ENCODE measurements at regions not wholly inside any gene's neighbourhood (a gene's known extent, or its start where the extent isn't known, plus 50 kb on each side); places are given as distances from the start of the nearest gene placed in this dataset.

DNA sequence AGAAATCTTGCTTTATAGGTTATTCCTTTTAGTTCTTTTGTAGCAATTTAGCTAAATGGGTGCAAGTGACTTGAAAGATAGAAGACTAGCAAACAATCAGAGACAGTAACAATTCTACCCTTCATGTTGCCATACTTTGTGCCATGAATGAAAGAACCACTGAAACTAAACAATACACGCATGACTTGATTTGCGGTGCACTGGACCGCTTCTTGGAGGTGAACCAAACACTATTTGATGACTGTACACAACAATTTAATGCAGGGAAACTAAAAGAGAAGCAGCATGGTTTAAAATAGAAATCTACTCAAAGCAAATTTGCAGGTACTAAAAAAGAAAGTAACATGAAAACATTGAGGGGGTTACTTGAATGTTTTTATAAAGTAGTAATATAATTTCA is 331.0 kb upstream of the RARB start:
- Histone ChIP-seq H3K27me3 (ENCODE audit: insufficient read depth, low read length) (no peaks in the 10 kb centered on the region), H2AFZ (ENCODE audit: low read length) (no peak overlapping the region), H3K9me3 (ENCODE audit: low read depth, low read length) (no peaks in the 10 kb centered on the region)

DNA sequence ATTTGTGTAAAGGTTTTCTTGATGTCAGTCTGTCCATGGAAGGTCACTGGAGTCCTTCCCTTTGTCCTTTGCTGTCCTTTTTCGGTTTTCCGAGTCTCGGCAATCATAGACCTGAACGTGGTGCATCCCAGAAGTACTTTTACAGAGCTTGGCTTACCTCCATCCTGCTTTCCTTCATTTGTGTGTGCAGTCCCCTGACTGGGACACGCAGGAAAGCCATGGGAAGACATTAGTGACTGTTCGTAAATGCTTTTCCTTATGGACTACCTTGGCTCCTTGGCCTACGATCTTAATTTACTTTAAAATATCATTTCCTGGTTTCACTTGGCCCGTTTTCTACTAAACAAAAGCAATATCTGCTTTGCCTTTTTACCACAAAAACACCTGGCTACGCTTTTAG is 328.4 kb upstream of the RARB start:
- H3K4me2 ChIP-seq (ENCODE audit: insufficient read depth, low read length), result no peak overlapping the region

More for the DNA sequence above, 331.0 kb upstream of the RARB start:
- no peak for DNase-seq (ENCODE audit: insufficient read length, low spot score, missing footprints)
- Histone ChIP-seq H4K20me1 (ENCODE audit: insufficient read depth, low read length) (no peaks in the 10 kb centered on the region), H3K4me1 (ENCODE audit: insufficient read depth, low read length) (no peaks in the 10 kb centered on the region), H3K27ac (ENCODE audit: low read depth, low read length) (no peak overlapping the region), H3K36me3 (ENCODE audit: insufficient read depth, low read length) (no peaks in the 10 kb centered on the region), H3K4me2 (ENCODE audit: insufficient read depth, low read length) (no peak overlapping the region), H3K4me3 (ENCODE audit: insufficient read depth, low read length) (no peak overlapping the region), H3K79me2 (ENCODE audit: insufficient read depth, low read length) (no peaks in the 10 kb centered on the region)
- no peak for TF ChIP-seq CTCF (IDR thresholded peaks at IDR 0.05; ENCODE audit: extremely low read depth, low read depth, low read length)

DNA sequence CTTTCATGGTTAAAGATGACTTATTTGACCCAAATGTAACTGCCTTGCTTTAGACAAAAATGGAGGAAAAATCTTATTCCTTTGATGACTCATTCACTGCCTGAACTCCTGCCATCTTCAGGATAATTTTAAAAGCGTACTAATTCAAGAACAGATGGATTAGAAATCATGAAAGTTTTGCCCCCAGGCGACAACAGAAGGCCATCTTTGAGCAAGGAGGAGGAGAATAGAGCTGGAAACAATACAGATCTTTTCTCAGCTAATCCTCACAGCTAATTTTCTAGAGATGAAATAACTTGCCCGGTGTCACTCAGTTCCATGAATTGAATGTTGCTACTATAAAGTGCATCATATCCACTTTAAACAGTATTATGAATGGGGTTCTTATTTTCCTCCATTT is 324.7 kb upstream of the RARB start:
- Histone ChIP-seq H3K4me2 (ENCODE audit: insufficient read depth, low read length) (no peak overlapping the region), H3K9me3 (ENCODE audit: low read depth, low read length) (no peaks in the 10 kb centered on the region), H4K20me1 (ENCODE audit: insufficient read depth, low read length) (no peaks in the 10 kb centered on the region), H3K4me1 (ENCODE audit: insufficient read depth, low read length) (no peaks in the 10 kb centered on the region), H3K27ac (ENCODE audit: low read depth, low read length) (no peak overlapping the region), H3K36me3 (ENCODE audit: insufficient read depth, low read length) (no peaks in the 10 kb centered on the region), H3K79me2 (ENCODE audit: insufficient read depth, low read length) (no peaks in the 10 kb centered on the region), H3K4me3 (ENCODE audit: insufficient read depth, low read length) (no peak overlapping the region), H2AFZ (ENCODE audit: low read length) (no peak overlapping the region), H3K27me3 (ENCODE audit: insufficient read depth, low read length) (no peaks in the 10 kb centered on the region)
- no peak for TF ChIP-seq CTCF (IDR thresholded peaks at IDR 0.05; ENCODE audit: extremely low read depth, low read depth, low read length)
- no peak for DNase-seq (ENCODE audit: insufficient read length, low spot score, missing footprints)

More for the DNA sequence above, 328.4 kb upstream of the RARB start:
- H3K79me2 ChIP-seq (ENCODE audit: insufficient read depth, low read length), result no peaks in the 10 kb centered on the region
- no peaks in the 10 kb centered on the region for H3K27me3 ChIP-seq (ENCODE audit: insufficient read depth, low read length)
- H3K27ac ChIP-seq (ENCODE audit: low read depth, low read length), result no peak overlapping the region
- no peaks in the 10 kb centered on the region for H3K4me1 ChIP-seq (ENCODE audit: insufficient read depth, low read length)
- no peaks in the 10 kb centered on the region for H3K9me3 ChIP-seq (ENCODE audit: low read depth, low read length)
- no peak overlapping the region for H2AFZ ChIP-seq (ENCODE audit: low read length)
- DNase-seq (ENCODE audit: insufficient read length, low spot score, missing footprints), result no peak
- H4K20me1 ChIP-seq (ENCODE audit: insufficient read depth, low read length), result no peaks in the 10 kb centered on the region
- no peaks in the 10 kb centered on the region for H3K36me3 ChIP-seq (ENCODE audit: insufficient read depth, low read length)
- no peak for TF ChIP-seq CTCF (IDR thresholded peaks at IDR 0.05; ENCODE audit: extremely low read depth, low read depth, low read length)
- no peak overlapping the region for H3K4me3 ChIP-seq (ENCODE audit: insufficient read depth, low read length)

- H3K27ac ChIP-seq (ENCODE audit: low read depth, low read length), result no peak overlapping the region
- no peaks in the 10 kb centered on the region for H3K79me2 ChIP-seq (ENCODE audit: insufficient read depth, low read length)
- no peak overlapping the region for H2AFZ ChIP-seq (ENCODE audit: low read length)
- no peaks in the 10 kb centered on the region for H4K20me1 ChIP-seq (ENCODE audit: insufficient read depth, low read length)
- no peak overlapping the region for H3K4me3 ChIP-seq (ENCODE audit: insufficient read depth, low read length)
- H3K4me1 ChIP-seq (ENCODE audit: insufficient read depth, low read length), result no peaks in the 10 kb centered on the region
- H3K27me3 ChIP-seq (ENCODE audit: insufficient read depth, low read length), result no peaks in the 10 kb centered on the region
- DNase-seq (ENCODE audit: insufficient read length, low spot score, missing footprints), result no peak
- H3K36me3 ChIP-seq (ENCODE audit: insufficient read depth, low read length), result no peaks in the 10 kb centered on the region
- no peak for TF ChIP-seq CTCF (IDR thresholded peaks at IDR 0.05; ENCODE audit: extremely low read depth, low read depth, low read length)
- H3K4me2 ChIP-seq (ENCODE audit: insufficient read depth, low read length), result no peak overlapping the region
- no peaks in the 10 kb centered on the region for H3K9me3 ChIP-seq (ENCODE audit: low read depth, low read length)
Measured at GRCh38 chr3:25107918-25108617, 320.0 kb upstream of the RARB start.
